HepG2 (cell line): ENCODE measurements at regions not wholly inside any gene's neighbourhood (a gene's known extent, or its start where the extent isn't known, plus 50 kb on each side); places are given as distances from the start of the nearest gene placed in this dataset.

Experiments
- FOXK2 ChIP-seq: fragments of 450-650 bp; IDR thresholded peaks from 2 replicates; pipeline ENCODE4 v1.6.1; 2016
- ZBTB40 ChIP-seq, 2 experiments: fragments of 450-650 bp in 1 of 2; sonication (generic) in 1 of 2; formaldehyde crosslinking in 1 of 2; IDR thresholded peaks; 2 replicates each; pipeline versions ENCODE4 v1.6.1 to v1.8.0; 2016 to 2022; ENCODE audit warnings: antibody characterized with exemption in 1 of 2, mild to moderate bottlenecking in 1 of 2, missing genetic modification reagents in 1 of 2
- ZBTB7A ChIP-seq: sonication (generic); formaldehyde crosslinking; IDR thresholded peaks from 2 replicates; pipeline ENCODE4 v1.8.0; 2022; ENCODE audit warnings: mild to moderate bottlenecking, missing genetic modification reagents

DNA sequence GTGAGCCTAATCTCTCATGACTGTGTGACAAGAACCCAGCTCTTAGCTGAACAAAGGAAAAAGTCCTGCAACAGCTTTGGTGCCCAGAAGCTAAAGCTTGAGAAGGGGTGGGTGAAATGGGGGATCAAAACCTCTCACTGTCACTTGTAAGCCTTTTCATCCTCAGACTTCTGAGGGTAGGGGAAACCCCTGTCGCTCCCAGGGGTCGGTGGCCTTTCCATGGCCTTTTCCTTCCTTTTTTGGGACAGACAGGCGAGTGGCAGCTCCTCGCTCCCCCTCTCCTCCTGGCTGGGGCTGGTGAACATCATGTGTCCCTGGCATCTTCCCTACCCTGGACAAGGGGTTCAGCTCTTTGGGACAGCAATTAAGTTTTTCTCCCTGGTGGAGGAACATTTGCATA lies 78.2 kb downstream of the FAM47A start (continued):
- TF ChIP-seq ZBTB40 (IDR thresholded peaks at IDR 0.05) (no peak), ZBTB40 (CRISPR knock-in tag; IDR thresholded peaks at IDR 0.05) (no peak), FOXK2 (no peak), ZBTB7A (CRISPR knock-in tag) (no peak)
